Choroid plexus epithelial cell (primary cell): ENCODE measurements at regions not wholly inside any gene's neighbourhood (a gene's known extent, or its start where the extent isn't known, plus 50 kb on each side); places are given as distances from the start of the nearest gene placed in this dataset.

Experiments used
- DNase-seq: peaks from one replicate; pipeline ENCODE4 v3.0.0-alpha.2; 2010; ENCODE audit warnings: low read depth
- H3K4me3 ChIP-seq: 2 replicates; pipeline ENCODE4 v1.5.1; 2011; ENCODE audit warnings: low read depth, mild to moderate bottlenecking, control low read depth, low read length, moderate library complexity
- TF ChIP-seq, protein P1 (sequence below): conservative IDR thresholded peaks from 2 replicates; pipeline ENCODE4 v1.5.1; 2011; ENCODE audit warnings: low read depth, mild to moderate bottlenecking, control low read depth, inconsistent platforms, low read length, moderate library complexity

DNA sequence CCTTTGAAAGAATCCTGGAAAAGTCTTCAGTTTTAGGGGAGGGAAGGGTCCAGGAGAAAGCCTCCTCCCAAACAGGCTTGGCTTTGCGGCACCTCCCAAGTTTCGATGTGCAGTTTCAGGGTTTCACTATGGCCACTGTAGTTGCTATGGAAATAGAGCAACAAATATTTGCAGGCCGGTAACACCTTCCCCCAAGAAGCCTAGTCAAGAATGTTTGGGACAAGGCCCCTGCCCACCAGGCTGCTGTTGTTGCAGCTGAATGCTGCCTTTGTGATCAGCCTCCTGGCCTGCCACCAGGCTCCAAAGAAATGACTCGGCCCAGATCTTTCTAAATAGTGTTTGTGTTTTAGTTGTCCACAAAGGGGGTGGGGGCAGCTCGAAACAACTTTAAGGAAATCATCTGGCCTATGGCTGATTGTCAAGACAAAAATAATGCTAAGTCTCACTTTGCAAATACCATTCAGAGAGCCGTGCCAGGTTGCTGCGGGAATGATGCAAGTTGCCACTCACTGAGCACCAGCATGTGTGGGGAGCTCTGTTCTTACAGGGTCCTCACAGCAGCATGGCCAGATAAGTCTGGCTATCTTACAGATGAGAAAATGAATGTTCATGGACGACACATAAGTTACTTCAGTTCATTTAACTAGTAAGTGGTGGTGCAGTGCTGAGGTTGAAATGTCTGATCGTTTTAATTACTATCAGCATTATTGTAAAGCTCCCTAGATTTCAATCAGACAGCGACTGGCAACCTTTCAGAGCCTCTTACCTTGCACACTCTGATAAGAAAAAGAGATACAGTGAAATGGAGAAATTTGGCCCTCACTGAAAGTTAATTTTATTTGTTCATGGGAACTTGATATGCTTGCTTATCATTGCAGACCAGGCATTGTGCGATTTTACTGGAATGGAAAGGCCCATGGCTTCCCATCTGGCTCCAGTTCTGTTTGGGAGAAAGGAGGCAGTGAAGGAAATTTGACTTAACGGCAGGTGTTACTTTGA lies 91.2 kb upstream of the JUN start:
- no peak overlapping the region for H3K4me3 ChIP-seq
- TF ChIP-seq, protein P1, sequence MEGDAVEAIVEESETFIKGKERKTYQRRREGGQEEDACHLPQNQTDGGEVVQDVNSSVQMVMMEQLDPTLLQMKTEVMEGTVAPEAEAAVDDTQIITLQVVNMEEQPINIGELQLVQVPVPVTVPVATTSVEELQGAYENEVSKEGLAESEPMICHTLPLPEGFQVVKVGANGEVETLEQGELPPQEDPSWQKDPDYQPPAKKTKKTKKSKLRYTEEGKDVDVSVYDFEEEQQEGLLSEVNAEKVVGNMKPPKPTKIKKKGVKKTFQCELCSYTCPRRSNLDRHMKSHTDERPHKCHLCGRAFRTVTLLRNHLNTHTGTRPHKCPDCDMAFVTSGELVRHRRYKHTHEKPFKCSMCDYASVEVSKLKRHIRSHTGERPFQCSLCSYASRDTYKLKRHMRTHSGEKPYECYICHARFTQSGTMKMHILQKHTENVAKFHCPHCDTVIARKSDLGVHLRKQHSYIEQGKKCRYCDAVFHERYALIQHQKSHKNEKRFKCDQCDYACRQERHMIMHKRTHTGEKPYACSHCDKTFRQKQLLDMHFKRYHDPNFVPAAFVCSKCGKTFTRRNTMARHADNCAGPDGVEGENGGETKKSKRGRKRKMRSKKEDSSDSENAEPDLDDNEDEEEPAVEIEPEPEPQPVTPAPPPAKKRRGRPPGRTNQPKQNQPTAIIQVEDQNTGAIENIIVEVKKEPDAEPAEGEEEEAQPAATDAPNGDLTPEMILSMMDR: no peak

DNA sequence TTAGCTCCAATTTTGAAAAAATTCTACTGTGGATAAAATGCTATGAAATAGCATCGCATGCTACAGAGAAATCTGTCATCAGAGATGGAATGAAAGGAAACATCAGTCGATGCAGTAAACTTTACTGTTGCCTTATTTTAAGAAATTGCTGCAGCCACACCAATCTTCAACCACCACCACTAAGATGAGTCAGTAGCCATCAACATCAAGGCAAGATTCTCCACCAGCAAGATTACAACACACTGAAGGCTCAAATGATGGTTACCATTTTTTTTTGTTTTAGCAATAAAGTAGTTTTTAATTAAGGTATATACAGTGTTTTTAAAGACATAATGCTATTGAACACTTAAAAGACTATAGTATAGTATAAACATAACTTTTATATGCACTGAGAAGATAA lies 95.6 kb upstream of the JUN start:
- no peak overlapping the region for H3K4me3 ChIP-seq
- TF ChIP-seq, protein P1: no peak
- DNase-seq: peak; percentile 33

More for the DNA sequence above, 91.2 kb upstream of the JUN start:
- peak; percentile 58 for DNase-seq

DNA sequence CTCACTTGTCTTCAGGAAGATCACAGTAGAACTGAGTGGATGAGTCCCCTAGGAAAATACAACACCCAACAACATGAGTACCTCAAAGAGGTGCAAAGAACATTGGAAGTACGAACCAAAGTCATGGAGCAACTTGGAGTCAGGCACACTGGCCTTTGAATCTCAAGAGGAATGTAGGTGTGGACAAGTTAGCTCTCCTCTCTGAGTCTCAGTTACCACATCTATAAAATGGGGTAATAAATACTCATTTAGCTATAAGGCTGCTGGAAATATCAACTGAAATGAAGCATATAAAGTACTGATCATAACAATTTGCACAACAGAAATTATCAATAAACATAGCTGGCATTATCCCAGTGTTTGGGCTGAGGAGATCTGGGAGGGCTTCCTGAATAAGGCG lies 96.7 kb upstream of the JUN start:
- no peak for DNase-seq
- no peak overlapping the region for H3K4me3 ChIP-seq
- TF ChIP-seq, protein P1: no peak

DNA sequence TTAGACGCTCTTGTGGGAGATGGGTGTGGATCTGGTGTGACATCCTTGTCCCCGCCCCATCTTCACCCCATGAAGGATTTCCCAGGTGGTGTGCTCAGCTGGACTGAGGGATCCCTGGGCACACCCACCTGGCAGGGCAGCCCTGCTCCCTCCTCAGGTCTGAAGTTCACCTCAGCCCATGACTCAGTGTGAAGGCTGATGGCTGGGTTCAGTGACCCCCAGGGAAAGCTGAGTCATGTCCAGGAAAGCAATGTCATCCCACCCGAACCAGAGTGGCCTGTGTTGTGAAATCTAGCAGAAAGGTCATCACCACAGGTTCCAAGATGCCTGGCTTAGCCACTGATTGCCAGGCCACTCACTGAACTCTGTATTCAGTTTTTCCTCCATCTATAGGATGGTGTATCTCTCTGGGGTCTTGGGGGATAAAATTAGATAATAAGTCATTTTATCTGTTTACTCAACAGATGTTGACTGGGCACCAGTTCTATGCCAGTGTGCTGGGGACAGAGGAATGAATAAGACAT lies 97.7 kb upstream of the JUN start:
- TF ChIP-seq, protein P1: no peak
- no peak overlapping the region for H3K4me3 ChIP-seq
- DNase-seq: peak; percentile 75

DNA sequence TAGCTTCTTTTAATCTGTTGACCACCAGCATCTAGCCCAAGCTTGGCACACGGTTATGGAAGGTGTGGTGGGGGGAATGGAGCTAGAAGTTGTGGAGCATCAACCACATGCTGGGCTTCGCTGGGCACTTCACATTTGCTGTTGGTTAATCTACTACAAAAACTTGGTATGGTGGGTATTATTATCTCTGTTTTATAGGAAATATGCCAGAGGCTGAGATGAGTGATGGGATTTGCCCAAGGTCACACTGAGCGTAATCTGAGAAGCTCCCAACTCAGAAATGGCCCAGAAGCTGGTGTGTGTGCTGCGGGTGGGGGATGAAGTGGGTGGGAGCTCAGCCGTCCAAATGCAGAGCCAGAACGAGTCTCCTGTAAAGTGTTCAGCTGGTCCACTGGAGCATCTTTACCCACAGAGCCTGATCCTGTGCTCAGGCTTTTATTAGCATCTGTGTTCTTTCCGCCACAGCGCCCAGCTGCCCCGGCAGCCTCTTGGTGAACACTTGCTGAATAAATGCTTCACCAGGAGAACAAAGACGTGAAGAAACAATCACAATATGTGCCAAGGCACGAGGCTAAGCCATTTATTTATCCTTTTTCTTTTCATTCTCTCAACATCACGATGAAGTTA lies 98.6 kb upstream of the JUN start:
- TF ChIP-seq, protein P1: no peak
- no peak for DNase-seq
- no peak overlapping the region for H3K4me3 ChIP-seq

DNA sequence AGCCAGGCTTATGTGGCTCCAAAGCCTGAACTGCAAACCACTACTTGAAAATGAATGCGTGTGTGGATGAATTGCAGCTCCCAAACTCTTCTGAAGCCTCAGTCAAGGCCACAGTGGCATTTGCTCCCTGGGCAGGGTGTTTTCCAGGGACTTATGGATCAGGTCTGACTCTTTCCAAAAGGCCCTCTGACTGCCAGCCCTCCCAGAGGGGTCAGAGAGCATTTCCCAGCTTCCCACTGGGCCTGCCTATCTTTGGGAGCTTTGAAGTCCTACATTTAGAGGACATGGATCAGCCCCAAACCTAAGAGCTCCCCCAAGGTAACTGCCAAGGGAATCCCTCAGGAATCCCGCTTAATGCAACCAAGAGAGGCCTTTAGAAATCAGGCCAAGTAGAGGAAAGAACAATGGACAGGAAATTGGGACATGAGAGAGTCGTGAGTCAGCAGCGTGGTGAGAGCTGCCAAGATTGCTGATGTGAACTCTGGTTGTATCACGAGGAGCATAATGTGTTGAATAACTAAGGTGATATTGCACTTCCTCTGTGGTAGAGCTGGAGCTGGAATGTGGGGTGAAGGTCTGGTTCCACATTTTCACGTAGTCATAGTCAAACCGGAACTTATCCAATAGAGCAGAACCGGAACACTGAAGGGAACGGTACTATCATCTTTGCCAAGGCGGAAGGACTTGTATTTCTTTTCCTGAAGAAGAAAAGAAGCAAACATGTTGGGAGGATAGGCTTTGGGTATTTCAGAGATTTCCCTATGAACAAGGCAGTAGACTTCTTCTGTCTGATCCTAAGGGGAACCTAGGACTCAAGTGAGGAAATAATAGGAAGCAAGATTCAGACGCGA lies 99.4 kb upstream of the JUN start:
- no peak overlapping the region for H3K4me3 ChIP-seq
- TF ChIP-seq, protein P1: no peak
- peak; percentile 99 for DNase-seq
